GM12891 (cell line): ENCODE measurements at regions not wholly inside any gene's neighbourhood (a gene's known extent, or its start where the extent isn't known, plus 50 kb on each side); places are given as distances from the start of the nearest gene placed in this dataset.

ENCODE experiments used
- PAX5 ChIP-seq: IDR thresholded peaks from 2 replicates; pipeline ENCODE4 v1.6.1; 2011; ENCODE audit warnings: low read length, moderate library complexity, mild to moderate bottlenecking; ENCODE audit not compliant: insufficient read depth, severe bottlenecking
- POLR2A ChIP-seq: IDR thresholded peaks from 2 replicates; pipeline ENCODE4 v1.6.1; 2011; ENCODE audit warnings: low read depth, low read length, control low read depth

GRCh38 chr21:28233536-28234220, 759.0 kb downstream of the LTN1 start:
- TF ChIP-seq POLR2A (no peak), PAX5 (no peak)
